ENCODE measurements at regions not wholly inside any gene's neighbourhood (a gene's known extent, or its start where the extent isn't known, plus 50 kb on each side); places are given as distances from the start of the nearest gene placed in this dataset.

DNA sequence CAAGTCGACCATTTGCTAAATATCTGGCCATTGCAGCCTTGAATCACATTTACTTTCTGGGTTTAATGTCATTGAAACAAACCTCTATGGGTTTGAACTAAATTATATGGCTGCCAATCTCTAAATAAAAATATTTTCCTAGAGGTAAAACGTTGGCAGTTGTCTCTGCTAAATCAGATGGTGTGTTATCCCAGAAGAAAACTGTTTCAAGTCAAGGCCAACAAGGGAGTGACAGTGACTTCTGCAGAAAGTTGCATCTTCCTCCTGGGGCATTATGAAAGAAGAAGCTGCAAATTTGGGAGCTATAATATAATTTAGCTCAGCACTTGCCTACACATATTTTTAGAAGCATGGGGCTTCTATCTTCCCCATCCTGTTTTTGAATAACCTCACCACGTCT, 116.2 kb downstream of the TTC8 start:
- TF ChIP-seq POLR2A (IDR thresholded peaks at IDR 0.05) = no peak
- TF ChIP-seq, protein P1, sequence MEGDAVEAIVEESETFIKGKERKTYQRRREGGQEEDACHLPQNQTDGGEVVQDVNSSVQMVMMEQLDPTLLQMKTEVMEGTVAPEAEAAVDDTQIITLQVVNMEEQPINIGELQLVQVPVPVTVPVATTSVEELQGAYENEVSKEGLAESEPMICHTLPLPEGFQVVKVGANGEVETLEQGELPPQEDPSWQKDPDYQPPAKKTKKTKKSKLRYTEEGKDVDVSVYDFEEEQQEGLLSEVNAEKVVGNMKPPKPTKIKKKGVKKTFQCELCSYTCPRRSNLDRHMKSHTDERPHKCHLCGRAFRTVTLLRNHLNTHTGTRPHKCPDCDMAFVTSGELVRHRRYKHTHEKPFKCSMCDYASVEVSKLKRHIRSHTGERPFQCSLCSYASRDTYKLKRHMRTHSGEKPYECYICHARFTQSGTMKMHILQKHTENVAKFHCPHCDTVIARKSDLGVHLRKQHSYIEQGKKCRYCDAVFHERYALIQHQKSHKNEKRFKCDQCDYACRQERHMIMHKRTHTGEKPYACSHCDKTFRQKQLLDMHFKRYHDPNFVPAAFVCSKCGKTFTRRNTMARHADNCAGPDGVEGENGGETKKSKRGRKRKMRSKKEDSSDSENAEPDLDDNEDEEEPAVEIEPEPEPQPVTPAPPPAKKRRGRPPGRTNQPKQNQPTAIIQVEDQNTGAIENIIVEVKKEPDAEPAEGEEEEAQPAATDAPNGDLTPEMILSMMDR (IDR thresholded peaks at IDR 0.05) = no peak

All from breast epithelium (tissue), 3 donors.